Activated naive CD8-positive, alpha-beta T cell treated with anti-CD3 and anti-CD28 coated beads, Interleukin-2, amount 10 ng/mL, durations not matched to agents 7 days and 5 days (primary cell): ENCODE measurements at regions not wholly inside any gene's neighbourhood (a gene's known extent, or its start where the extent isn't known, plus 50 kb on each side); places are given as distances from the start of the nearest gene placed in this dataset.

Source experiments
- ATAC-seq: fragments of 150-1000 bp; cut with Tn5 transposase; one replicate; pipeline ENCODE4 v1.10.0; 2021; ENCODE audit warnings: low read depth, moderate library complexity
- POLR2A ChIA-PET: fragments of 350-600 bp; sonication (Branson Sonifier 250); formaldehyde crosslinking; loops from one replicate; lab custom pipeline; 2021; ENCODE audit warnings: antibody characterized with exemption; lab: Charles Lee
- DNase-seq: peaks from one replicate; pipeline ENCODE4 v3.0.0; 2021
- H3K27ac Mint-ChIP-seq: one replicate; pipeline ENCODE4 v1.8.0; 2022; ENCODE audit warnings: mild to moderate bottlenecking, mixed read lengths
- H3K27me3 Mint-ChIP-seq: one replicate; pipeline ENCODE4 v1.8.0; 2022; ENCODE audit warnings: mild to moderate bottlenecking, moderate library complexity, mixed read lengths
- H3K36me3 Mint-ChIP-seq: one replicate; pipeline ENCODE4 v1.8.0; 2021; ENCODE audit warnings: mild to moderate bottlenecking, mixed read lengths
- H3K4me1 Mint-ChIP-seq: one replicate; pipeline ENCODE4 v1.8.0; 2021; ENCODE audit warnings: mixed read lengths
- H3K4me3 Mint-ChIP-seq: one replicate; pipeline ENCODE4 v1.8.0; 2022; ENCODE audit warnings: mild to moderate bottlenecking, moderate library complexity, mixed read lengths
- H3K9me3 Mint-ChIP-seq: one replicate; pipeline ENCODE4 v1.8.0; 2021; ENCODE audit warnings: mixed read lengths

GRCh38 chr15:29623116-29623639 is 199.1 kb downstream of the TJP1 start:
- Mint-ChIP-seq H3K36me3 (no peaks in the 10 kb centered on the region), H3K4me1 (no peaks in the 10 kb centered on the region), H3K27me3 (no peaks in the 10 kb centered on the region), H3K9me3 (peaks cover 1% of the 10 kb centered on the region), H3K27ac (no peak overlapping the region), H3K4me3 (no peak overlapping the region)
- POLR2A ChIA-PET, result no interaction called here
- no peak for ATAC-seq
- DNase-seq, result no peak

- no peaks in the 10 kb centered on the region for H3K36me3 Mint-ChIP-seq
- no peaks in the 10 kb centered on the region for H3K4me1 Mint-ChIP-seq
- H3K9me3 Mint-ChIP-seq, result peaks cover 1% of the 10 kb centered on the region
- DNase-seq (no peak), ATAC-seq (no peak)
- H3K27ac Mint-ChIP-seq, result no peak overlapping the region
- no peak overlapping the region for H3K4me3 Mint-ChIP-seq
- H3K27me3 Mint-ChIP-seq, result no peaks in the 10 kb centered on the region
- POLR2A ChIA-PET, result no interaction called here
Observed at GRCh38 chr15:29622637-29623036, 199.6 kb downstream of the TJP1 start.

GRCh38 chr15:29621616-29622015 is 200.7 kb downstream of the TJP1 start:
- Mint-ChIP-seq H3K9me3 (no peaks in the 10 kb centered on the region), H3K27me3 (no peaks in the 10 kb centered on the region), H3K4me3 (no peak overlapping the region), H3K4me1 (no peaks in the 10 kb centered on the region), H3K36me3 (no peaks in the 10 kb centered on the region), H3K27ac (no peak overlapping the region)
- ATAC-seq (no peak), DNase-seq (no peak)
- POLR2A ChIA-PET, result no interaction called here

DNA sequence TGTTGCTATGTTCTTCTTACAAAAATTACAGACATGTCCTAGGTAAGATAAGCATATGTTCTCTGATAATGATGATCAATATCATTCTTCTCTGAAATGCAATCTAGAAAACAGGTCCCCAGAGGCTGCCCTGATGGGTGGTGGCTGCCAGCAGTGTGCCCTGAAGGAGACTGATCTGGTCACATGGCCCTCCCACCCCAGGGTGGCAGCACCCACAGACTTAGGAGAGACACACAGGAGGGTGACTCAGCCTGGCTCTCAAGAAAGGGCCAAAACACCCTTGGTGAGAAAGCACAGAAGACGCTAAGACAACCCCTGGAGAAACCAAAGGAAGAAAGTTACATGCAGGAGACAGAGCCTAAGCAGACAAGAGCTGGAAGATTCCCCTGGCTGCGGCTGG is 203.7 kb downstream of the TJP1 start:
- Mint-ChIP-seq H3K27me3 (no peaks in the 10 kb centered on the region), H3K27ac (no peak overlapping the region)
- POLR2A ChIA-PET, result no interaction called here

DNA sequence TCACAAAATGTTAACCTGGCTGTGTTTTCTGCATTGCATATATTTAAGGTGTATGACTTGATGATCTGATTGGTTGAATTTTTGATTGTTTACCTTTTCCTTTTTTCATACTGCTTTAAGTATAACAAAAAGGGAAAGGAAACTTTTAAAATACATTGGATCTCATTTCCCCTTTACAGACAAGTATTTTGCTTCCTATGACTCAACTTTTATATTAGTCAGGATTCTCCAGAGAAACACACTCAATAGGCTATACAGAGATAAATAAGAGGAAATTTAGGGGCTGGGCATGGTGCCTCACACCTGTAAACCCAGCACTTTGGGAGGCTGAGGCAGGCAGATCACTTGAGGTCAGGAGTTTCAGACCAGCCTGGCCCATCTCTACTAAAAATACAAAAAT is 205.8 kb downstream of the TJP1 start:
- Mint-ChIP-seq H3K27ac (no peak overlapping the region), H3K4me3 (no peak overlapping the region), H3K27me3 (peaks cover under 1% of the 10 kb centered on the region), H3K9me3 (no peaks in the 10 kb centered on the region), H3K36me3 (no peaks in the 10 kb centered on the region), H3K4me1 (no peaks in the 10 kb centered on the region)
- DNase-seq (no peak), ATAC-seq (no peak)
- POLR2A ChIA-PET, result no interaction called here

More for the DNA sequence above, 203.7 kb downstream of the TJP1 start:
- Mint-ChIP-seq H3K4me1 (no peaks in the 10 kb centered on the region), H3K36me3 (no peaks in the 10 kb centered on the region), H3K4me3 (no peak overlapping the region), H3K9me3 (no peaks in the 10 kb centered on the region)
- DNase-seq (no peak), ATAC-seq (no peak)

- POLR2A ChIA-PET, result no interaction called here
- ATAC-seq (no peak), DNase-seq (no peak)
Observed at GRCh38 chr15:29615791-29616190, 206.5 kb downstream of the TJP1 start.

GRCh38 chr15:29613951-29614382 is 208.3 kb downstream of the TJP1 start:
- peaks cover 1% of the 10 kb centered on the region for H3K27me3 Mint-ChIP-seq
- H3K27ac Mint-ChIP-seq, result no peak overlapping the region
- DNase-seq, result no peak
- H3K9me3 Mint-ChIP-seq, result no peaks in the 10 kb centered on the region
- H3K4me3 Mint-ChIP-seq, result no peak overlapping the region
- H3K4me1 Mint-ChIP-seq, result no peaks in the 10 kb centered on the region
- H3K36me3 Mint-ChIP-seq, result no peaks in the 10 kb centered on the region
- no peak for ATAC-seq
- POLR2A ChIA-PET, result interaction anchor here (0.9 kb wide), 1 partner anchor 461 kb away, joined by 7 read pairs; no protein-coding TSS in a partner anchor

More at GRCh38 chr15:29615791-29616190, 206.5 kb downstream of the TJP1 start:
- H3K4me3 Mint-ChIP-seq, result no peak overlapping the region
- H3K27me3 Mint-ChIP-seq, result peaks cover 1% of the 10 kb centered on the region
- no peaks in the 10 kb centered on the region for H3K9me3 Mint-ChIP-seq
- no peaks in the 10 kb centered on the region for H3K4me1 Mint-ChIP-seq
- no peaks in the 10 kb centered on the region for H3K36me3 Mint-ChIP-seq
- H3K27ac Mint-ChIP-seq, result no peak overlapping the region

GRCh38 chr15:29612701-29613100 is 209.6 kb downstream of the TJP1 start:
- Mint-ChIP-seq H3K27me3 (peaks cover 1% of the 10 kb centered on the region), H3K27ac (no peak overlapping the region), H3K36me3 (no peaks in the 10 kb centered on the region), H3K4me1 (no peaks in the 10 kb centered on the region), H3K4me3 (no peak overlapping the region), H3K9me3 (no peaks in the 10 kb centered on the region)
- ATAC-seq (no peak), DNase-seq (no peak)
- POLR2A ChIA-PET, result no interaction called here

DNA sequence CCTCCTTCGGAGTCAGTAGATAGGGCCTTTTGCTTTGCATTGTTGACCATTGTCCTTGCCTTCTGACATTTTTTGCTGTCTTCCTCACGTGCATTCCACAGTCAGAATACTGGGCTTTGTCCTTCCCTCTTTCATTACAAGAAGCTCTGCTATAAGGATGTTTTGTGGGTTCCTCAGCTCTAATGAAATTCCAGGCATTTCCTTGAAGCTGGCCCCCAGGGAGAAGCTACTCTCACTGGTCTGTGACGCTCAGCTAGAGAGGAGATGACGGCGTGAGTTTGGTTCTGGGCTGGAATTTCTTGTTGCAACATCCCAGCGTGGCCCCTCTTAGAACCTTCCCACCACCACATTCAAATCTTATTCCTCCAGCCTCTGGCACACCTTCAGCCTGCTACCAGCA is 210.2 kb downstream of the TJP1 start:
- Mint-ChIP-seq H3K9me3 (no peaks in the 10 kb centered on the region), H3K4me3 (no peak overlapping the region), H3K27ac (no peak overlapping the region), H3K4me1 (no peaks in the 10 kb centered on the region), H3K36me3 (no peaks in the 10 kb centered on the region), H3K27me3 (peaks cover 1% of the 10 kb centered on the region)
- POLR2A ChIA-PET, result no interaction called here
- ATAC-seq (no peak), DNase-seq (no peak)

DNA sequence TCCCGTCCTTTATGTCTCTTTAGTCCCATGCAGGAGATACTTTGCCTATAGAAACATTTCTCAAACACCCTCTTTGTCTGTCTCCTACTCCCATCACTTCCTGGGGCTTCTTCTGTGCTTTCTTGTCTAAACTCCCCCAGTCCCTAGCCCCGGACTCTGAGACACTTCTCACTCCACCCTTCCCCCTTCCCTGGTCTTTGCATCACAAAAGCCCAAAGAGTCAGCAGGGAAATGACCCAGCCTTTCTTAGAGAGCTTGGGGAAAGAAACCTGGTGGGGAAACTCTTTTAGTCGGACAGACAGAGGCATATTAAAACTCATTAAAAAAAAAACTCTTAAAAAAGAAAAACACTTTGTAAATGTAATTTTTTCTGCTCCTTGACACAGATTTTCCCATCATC is 211.2 kb downstream of the TJP1 start:
- no peak overlapping the region for H3K4me3 Mint-ChIP-seq
- H3K36me3 Mint-ChIP-seq, result no peaks in the 10 kb centered on the region
- peaks cover 1% of the 10 kb centered on the region for H3K27me3 Mint-ChIP-seq
- no peak overlapping the region for H3K27ac Mint-ChIP-seq
- ATAC-seq, result no peak
- no peaks in the 10 kb centered on the region for H3K9me3 Mint-ChIP-seq
- DNase-seq, result no peak
- H3K4me1 Mint-ChIP-seq, result no peaks in the 10 kb centered on the region
- POLR2A ChIA-PET, result no interaction called here

DNA sequence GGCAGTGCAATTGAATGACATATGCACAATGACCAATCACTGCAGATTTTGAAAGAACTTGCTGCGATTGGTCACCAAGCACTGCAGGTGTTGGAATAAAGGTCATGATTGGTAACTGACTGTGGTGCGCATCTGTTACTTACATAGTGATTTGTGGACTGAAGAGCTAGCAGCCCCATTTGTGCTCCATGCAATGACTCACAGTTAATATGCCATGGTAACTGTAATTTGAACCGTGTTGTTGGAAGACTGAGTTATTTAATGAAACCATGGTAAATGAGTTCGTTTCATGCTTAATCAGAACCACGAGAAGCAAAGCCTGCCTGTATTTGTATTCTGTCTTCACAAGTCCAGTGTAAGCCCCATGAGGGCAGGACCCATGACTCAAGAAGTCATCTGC is 220.5 kb downstream of the TJP1 start:
- ATAC-seq (no peak), DNase-seq (no peak)
- no peaks in the 10 kb centered on the region for H3K4me1 Mint-ChIP-seq
- H3K27ac Mint-ChIP-seq, result no peak overlapping the region
- H3K9me3 Mint-ChIP-seq, result no peaks in the 10 kb centered on the region
- no peaks in the 10 kb centered on the region for H3K27me3 Mint-ChIP-seq
- H3K36me3 Mint-ChIP-seq, result no peaks in the 10 kb centered on the region
- H3K4me3 Mint-ChIP-seq, result no peak overlapping the region
- POLR2A ChIA-PET, result no interaction called here

GRCh38 chr15:29600262-29600661 is 222.0 kb downstream of the TJP1 start:
- H3K36me3 Mint-ChIP-seq, result no peaks in the 10 kb centered on the region
- no peaks in the 10 kb centered on the region for H3K9me3 Mint-ChIP-seq
- H3K27ac Mint-ChIP-seq, result no peak overlapping the region
- POLR2A ChIA-PET, result no interaction called here
- ATAC-seq (no peak), DNase-seq (no peak)
- H3K4me1 Mint-ChIP-seq, result no peaks in the 10 kb centered on the region
- H3K4me3 Mint-ChIP-seq, result no peak overlapping the region
- no peaks in the 10 kb centered on the region for H3K27me3 Mint-ChIP-seq

GRCh38 chr15:29596266-29596665 is 226.0 kb downstream of the TJP1 start:
- no peak overlapping the region for H3K27ac Mint-ChIP-seq
- no peaks in the 10 kb centered on the region for H3K36me3 Mint-ChIP-seq
- ATAC-seq (no peak), DNase-seq (no peak)
- no peaks in the 10 kb centered on the region for H3K9me3 Mint-ChIP-seq
- no peak overlapping the region for H3K4me3 Mint-ChIP-seq
- peaks cover 2% of the 10 kb centered on the region for H3K27me3 Mint-ChIP-seq
- no peaks in the 10 kb centered on the region for H3K4me1 Mint-ChIP-seq
- POLR2A ChIA-PET, result no interaction called here

DNA sequence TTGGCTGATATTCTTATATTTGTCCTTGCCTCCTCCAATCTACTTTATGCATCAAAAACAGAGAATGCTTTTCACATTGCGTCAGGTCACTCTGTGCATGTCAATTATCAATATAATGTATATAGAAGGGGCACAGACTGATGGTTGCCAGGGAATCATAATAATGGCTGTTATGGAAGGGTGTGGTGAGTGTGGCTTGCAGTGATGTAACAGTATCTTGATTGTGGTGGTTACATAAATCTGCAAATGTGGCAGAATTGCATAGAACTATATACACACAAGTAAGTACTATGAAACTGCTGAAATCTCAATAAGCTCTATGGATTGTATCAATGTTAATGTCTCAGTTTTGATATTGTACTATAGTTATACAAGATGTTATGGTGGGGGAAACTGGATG is 228.6 kb downstream of the TJP1 start:
- no peak for ATAC-seq
- no peak overlapping the region for H3K27ac Mint-ChIP-seq
- H3K4me3 Mint-ChIP-seq, result no peak overlapping the region
- no peaks in the 10 kb centered on the region for H3K9me3 Mint-ChIP-seq
- H3K36me3 Mint-ChIP-seq, result no peaks in the 10 kb centered on the region
- H3K4me1 Mint-ChIP-seq, result no peaks in the 10 kb centered on the region
- peaks cover 2% of the 10 kb centered on the region for H3K27me3 Mint-ChIP-seq
- no peak for DNase-seq
- POLR2A ChIA-PET, result no interaction called here

DNA sequence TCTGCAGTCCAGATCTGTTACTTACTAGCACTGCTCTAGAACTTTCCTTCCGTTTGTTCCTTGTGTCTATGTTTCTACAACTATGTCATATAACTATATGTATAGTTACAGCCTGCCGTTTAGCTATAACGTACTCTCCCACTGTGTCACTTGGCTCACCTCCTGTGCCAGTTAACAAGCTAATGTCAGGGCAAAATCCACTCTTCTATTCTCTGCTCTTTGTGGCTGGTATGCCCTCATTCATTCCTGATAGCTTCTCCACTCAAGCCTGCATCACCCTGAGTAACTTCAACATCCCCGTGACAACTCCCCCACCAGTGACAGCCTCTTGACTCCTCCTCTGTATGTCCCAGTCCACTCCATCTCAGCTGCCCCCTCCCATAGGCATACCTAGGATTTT is 229.2 kb downstream of the TJP1 start:
- DNase-seq (no peak), ATAC-seq (no peak)
- Mint-ChIP-seq H3K27me3 (peaks cover 2% of the 10 kb centered on the region), H3K36me3 (no peaks in the 10 kb centered on the region), H3K27ac (no peak overlapping the region), H3K4me1 (no peaks in the 10 kb centered on the region), H3K4me3 (no peak overlapping the region), H3K9me3 (no peaks in the 10 kb centered on the region)
- POLR2A ChIA-PET, result no interaction called here
